GM23338 (cell line): ENCODE measurements at regions not wholly inside any gene's neighbourhood (a gene's known extent, or its start where the extent isn't known, plus 50 kb on each side); places are given as distances from the start of the nearest gene placed in this dataset.

Source experiments
- ATAC-seq: fragments of 200-7000 bp; cut with Tn5 transposase; 3 replicates; pipeline ENCODE4 v1.9.1; 2020
- DNase-seq: peaks from one replicate; pipeline ENCODE4 v3.0.0-alpha.2; 2015; ENCODE audit warnings: low spot score
- H2AFZ ChIP-seq: fragments of 200-600 bp; sonication (generic); 2 replicates; pipeline ENCODE4 v1.8.0; 2016; ENCODE audit warnings: antibody characterized with exemption, mild to moderate bottlenecking, moderate library complexity
- H3F3A ChIP-seq: fragments of 200-600 bp; sonication (generic); replicated peaks from 2 replicates; pipeline ENCODE4 v1.8.0; 2017; ENCODE audit warnings: antibody characterized with exemption, mixed run types, low read depth
- H3K27ac ChIP-seq: fragments of 200-600 bp; sonication (generic); 2 replicates; pipeline ENCODE4 v1.6.1; 2016; ENCODE audit warnings: low read depth
- H3K27me3 ChIP-seq: fragments of 200-600 bp; sonication (generic); 2 replicates; pipeline ENCODE4 v1.8.0; 2016; ENCODE audit warnings: mild to moderate bottlenecking, mixed run types, moderate library complexity; ENCODE audit not compliant: insufficient read depth
- H3K36me3 ChIP-seq: fragments of 200-600 bp; sonication (generic); 2 replicates; pipeline ENCODE4 v1.8.0; 2016; ENCODE audit warnings: mild to moderate bottlenecking; ENCODE audit not compliant: insufficient read depth
- H3K4me1 ChIP-seq: fragments of 200-600 bp; sonication (generic); 2 replicates; pipeline ENCODE4 v1.8.0; 2016; ENCODE audit warnings: mild to moderate bottlenecking, moderate library complexity; ENCODE audit not compliant: insufficient read depth
- H3K4me2 ChIP-seq: fragments of 200-600 bp; sonication (generic); 2 replicates; pipeline ENCODE4 v1.7.1; 2017; ENCODE audit warnings: mixed run types
- H3K4me3 ChIP-seq: fragments of 200-600 bp; sonication (generic); 2 replicates; pipeline ENCODE4 v1.6.1; 2016; ENCODE audit warnings: mixed run types
- H3K79me2 ChIP-seq: fragments of 200-600 bp; sonication (generic); replicated peaks from 2 replicates; pipeline ENCODE4 v1.8.0; 2017; ENCODE audit warnings: mild to moderate bottlenecking; ENCODE audit not compliant: insufficient read depth
- H3K9me2 ChIP-seq: fragments of 200-600 bp; sonication (generic); 2 replicates; pipeline ENCODE4 v1.8.0; 2017; ENCODE audit not compliant: insufficient read depth
- H4K20me1 ChIP-seq: fragments of 200-600 bp; sonication (generic); replicated peaks from 2 replicates; pipeline ENCODE4 v1.8.0; 2017; ENCODE audit warnings: mild to moderate bottlenecking; ENCODE audit not compliant: insufficient read depth
- H3K27ac Mint-ChIP-seq: 2 replicates; pipeline ENCODE4 v1.8.0; 2020; ENCODE audit warnings: inconsistent platforms, mild to moderate bottlenecking, moderate library complexity, mixed read lengths
- H3K27me3 Mint-ChIP-seq: 3 replicates; pipeline ENCODE4 v1.8.0; 2022; ENCODE audit warnings: low read depth, mild to moderate bottlenecking, moderate library complexity, mixed read lengths, inconsistent platforms; ENCODE audit not compliant: insufficient read depth, poor library complexity
- H3K36me3 Mint-ChIP-seq: 3 replicates; pipeline ENCODE4 v1.8.0; 2021; ENCODE audit warnings: low read depth, mild to moderate bottlenecking, inconsistent platforms, moderate library complexity, mixed read lengths
- H3K4me1 Mint-ChIP-seq: 3 replicates; pipeline ENCODE4 v1.8.0; 2020; ENCODE audit warnings: mild to moderate bottlenecking, inconsistent platforms, mixed read lengths
- H3K4me3 Mint-ChIP-seq: 3 replicates; pipeline ENCODE4 v1.8.0; 2021; ENCODE audit warnings: moderate library complexity, mild to moderate bottlenecking, inconsistent platforms, mixed read lengths
- H3K9me3 Mint-ChIP-seq: 3 replicates; pipeline ENCODE4 v1.8.0; 2020; ENCODE audit warnings: moderate library complexity, mild to moderate bottlenecking, inconsistent platforms, mixed read lengths
- CREB1 ChIP-seq: fragments of 250-450 bp; sonication (Bioruptor Pico); IDR thresholded peaks from 2 replicates; pipeline ENCODE4 v1.5.0; 2020; ENCODE audit warnings: low read depth, mild to moderate bottlenecking, moderate library complexity
- EZH2 ChIP-seq: fragments of 200-600 bp; sonication (generic); IDR thresholded peaks from one replicate; pipeline ENCODE4 v1.8.0; 2017; ENCODE audit warnings: antibody characterized with exemption, mild to moderate bottlenecking, low read depth; ENCODE audit not compliant: unreplicated experiment
- JUNB ChIP-seq: IDR thresholded peaks from one replicate; pipeline ENCODE4 v1.6.1; 2016; ENCODE audit warnings: antibody characterized with exemption; ENCODE audit not compliant: unreplicated experiment
- ZNF114 ChIP-seq: fragments of 250-450 bp; sonication (Bioruptor Pico); IDR thresholded peaks from 2 replicates; pipeline ENCODE4 v1.5.0; 2020; ENCODE audit warnings: mild to moderate bottlenecking, moderate library complexity
- TF ChIP-seq, protein P1 (sequence below): fragments of 250-450 bp; sonication (Bioruptor Pico); IDR thresholded peaks from 2 replicates; pipeline ENCODE4 v1.5.0; 2020; ENCODE audit warnings: mild to moderate bottlenecking, moderate library complexity
- TF ChIP-seq, protein P2 (sequence below): IDR thresholded peaks from one replicate; pipeline ENCODE4 v1.6.1; 2018; ENCODE audit warnings: antibody characterized with exemption; ENCODE audit not compliant: unreplicated experiment

DNA sequence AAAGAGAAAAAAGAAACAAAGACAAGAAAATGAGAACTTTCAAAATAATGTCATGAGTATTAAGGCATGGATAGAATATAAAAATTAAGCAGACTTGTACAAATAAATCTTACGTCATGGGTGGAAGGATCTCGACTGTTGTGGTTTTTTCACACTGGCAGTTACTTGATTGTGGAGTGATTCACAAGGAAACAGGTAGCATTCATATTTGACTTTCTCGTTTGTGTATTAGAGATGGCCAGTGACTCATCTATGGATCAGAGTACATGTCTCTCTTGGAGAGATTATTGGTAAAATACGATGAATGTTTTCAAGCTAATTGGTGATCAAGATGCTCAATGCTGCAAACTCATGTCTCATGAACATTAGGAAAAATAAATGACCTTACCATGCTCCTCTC, 564.3 kb downstream of the GATA3 start (continued):
- TF ChIP-seq, protein P1, sequence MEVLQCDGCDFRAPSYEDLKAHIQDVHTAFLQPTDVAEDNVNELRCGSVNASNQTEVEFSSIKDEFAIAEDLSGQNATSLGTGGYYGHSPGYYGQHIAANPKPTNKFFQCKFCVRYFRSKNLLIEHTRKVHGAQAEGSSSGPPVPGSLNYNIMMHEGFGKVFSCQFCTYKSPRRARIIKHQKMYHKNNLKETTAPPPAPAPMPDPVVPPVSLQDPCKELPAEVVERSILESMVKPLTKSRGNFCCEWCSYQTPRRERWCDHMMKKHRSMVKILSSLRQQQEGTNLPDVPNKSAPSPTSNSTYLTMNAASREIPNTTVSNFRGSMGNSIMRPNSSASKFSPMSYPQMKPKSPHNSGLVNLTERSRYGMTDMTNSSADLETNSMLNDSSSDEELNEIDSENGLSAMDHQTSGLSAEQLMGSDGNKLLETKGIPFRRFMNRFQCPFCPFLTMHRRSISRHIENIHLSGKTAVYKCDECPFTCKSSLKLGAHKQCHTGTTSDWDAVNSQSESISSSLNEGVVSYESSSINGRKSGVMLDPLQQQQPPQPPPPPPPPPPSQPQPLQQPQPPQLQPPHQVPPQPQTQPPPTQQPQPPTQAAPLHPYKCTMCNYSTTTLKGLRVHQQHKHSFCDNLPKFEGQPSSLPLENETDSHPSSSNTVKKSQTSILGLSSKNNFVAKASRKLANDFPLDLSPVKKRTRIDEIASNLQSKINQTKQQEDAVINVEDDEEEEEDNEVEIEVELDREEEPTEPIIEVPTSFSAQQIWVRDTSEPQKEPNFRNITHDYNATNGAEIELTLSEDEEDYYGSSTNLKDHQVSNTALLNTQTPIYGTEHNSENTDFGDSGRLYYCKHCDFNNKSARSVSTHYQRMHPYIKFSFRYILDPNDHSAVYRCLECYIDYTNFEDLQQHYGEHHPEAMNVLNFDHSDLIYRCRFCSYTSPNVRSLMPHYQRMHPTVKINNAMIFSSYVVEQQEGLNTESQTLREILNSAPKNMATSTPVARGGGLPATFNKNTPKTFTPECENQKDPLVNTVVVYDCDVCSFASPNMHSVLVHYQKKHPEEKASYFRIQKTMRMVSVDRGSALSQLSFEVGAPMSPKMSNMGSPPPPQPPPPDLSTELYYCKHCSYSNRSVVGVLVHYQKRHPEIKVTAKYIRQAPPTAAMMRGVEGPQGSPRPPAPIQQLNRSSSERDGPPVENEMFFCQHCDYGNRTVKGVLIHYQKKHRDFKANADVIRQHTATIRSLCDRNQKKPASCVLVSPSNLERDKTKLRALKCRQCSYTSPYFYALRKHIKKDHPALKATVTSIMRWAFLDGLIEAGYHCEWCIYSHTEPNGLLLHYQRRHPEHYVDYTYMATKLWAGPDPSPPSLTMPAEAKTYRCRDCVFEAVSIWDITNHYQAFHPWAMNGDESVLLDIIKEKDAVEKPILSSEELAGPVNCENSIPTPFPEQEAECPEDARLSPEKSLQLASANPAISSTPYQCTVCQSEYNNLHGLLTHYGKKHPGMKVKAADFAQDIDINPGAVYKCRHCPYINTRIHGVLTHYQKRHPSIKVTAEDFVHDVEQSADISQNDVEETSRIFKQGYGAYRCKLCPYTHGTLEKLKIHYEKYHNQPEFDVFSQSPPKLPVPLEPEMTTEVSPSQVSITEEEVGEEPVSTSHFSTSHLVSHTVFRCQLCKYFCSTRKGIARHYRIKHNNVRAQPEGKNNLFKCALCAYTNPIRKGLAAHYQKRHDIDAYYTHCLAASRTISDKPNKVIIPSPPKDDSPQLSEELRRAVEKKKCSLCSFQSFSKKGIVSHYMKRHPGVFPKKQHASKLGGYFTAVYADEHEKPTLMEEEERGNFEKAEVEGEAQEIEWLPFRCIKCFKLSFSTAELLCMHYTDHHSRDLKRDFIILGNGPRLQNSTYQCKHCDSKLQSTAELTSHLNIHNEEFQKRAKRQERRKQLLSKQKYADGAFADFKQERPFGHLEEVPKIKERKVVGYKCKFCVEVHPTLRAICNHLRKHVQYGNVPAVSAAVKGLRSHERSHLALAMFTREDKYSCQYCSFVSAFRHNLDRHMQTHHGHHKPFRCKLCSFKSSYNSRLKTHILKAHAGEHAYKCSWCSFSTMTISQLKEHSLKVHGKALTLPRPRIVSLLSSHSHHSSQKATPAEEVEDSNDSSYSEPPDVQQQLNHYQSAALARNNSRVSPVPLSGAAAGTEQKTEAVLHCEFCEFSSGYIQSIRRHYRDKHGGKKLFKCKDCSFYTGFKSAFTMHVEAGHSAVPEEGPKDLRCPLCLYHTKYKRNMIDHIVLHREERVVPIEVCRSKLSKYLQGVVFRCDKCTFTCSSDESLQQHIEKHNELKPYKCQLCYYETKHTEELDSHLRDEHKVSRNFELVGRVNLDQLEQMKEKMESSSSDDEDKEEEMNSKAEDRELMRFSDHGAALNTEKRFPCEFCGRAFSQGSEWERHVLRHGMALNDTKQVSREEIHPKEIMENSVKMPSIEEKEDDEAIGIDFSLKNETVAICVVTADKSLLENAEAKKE (CRISPR knock-in tag), result no peak

DNA sequence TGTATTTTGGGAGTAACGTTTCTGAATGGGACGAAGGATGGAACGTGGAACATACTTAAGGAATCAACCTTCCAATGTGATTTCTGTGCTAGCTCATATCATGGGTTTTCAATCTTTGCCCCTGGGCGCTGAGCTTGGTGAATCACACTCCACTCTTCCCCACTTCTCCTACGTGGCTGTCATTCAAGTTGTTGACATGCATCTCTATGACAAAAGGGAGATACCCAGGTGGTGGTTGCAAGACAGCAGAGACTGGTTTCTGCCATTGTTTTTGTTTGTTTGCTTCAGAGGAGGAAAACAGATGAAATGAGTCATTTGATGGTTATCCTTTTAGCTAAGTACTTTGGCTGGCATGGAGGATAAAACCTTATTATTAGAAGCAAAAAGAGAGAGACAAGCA, 573.9 kb downstream of the GATA3 start:
- peak; percentile 11 for DNase-seq
- peak; percentile 66 for ATAC-seq
- no peak overlapping the region for H3K4me3 ChIP-seq
- no peak overlapping the region for H3K27ac ChIP-seq
- TF ChIP-seq ZNF114 (no peak), CREB1 (CRISPR knock-in tag) (no peak)
- peaks cover 9% of the 10 kb centered on the region; the same call in 1 of the 2 replicates for H3K4me1 ChIP-seq
- Mint-ChIP-seq H3K27me3 (no peaks in the 10 kb centered on the region), H3K27ac (no peak overlapping the region), H3K36me3 (no peaks in the 10 kb centered on the region), H3K4me3 (no peak overlapping the region), H3K9me3 (no peaks in the 10 kb centered on the region), H3K4me1 (peaks cover 8% of the 10 kb centered on the region; the same call in 2 of the 3 replicates)
- no peaks in the 10 kb centered on the region for H4K20me1 ChIP-seq
- no peaks in the 10 kb centered on the region for H3K36me3 ChIP-seq
- no peaks in the 10 kb centered on the region for H3K27me3 ChIP-seq
- H3K9me2 ChIP-seq, result peaks cover 5% of the 10 kb centered on the region; the same call in 1 of the 2 replicates
- H2AFZ ChIP-seq, result no peak overlapping the region
- no peak overlapping the region for H3K4me2 ChIP-seq
- no peaks in the 10 kb centered on the region for H3F3A ChIP-seq
- no peaks in the 10 kb centered on the region for H3K79me2 ChIP-seq

DNA sequence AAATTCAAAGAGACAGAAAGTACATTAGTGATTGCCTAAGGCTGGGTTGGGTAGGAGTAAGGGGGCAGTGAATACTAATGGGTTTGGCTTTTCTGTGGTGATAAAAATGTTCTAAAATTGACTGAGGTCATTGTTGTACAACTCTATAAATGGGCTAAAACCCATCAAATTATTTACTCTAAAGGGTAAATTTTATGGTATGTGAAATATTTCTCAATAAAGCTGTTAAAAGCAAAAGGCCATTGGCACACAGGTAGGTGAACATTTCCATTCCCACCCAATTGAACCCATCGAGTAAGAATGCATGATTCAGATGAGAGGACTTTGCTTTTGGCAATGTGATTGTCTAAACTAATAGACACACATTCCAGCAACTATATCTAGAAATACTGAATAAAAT, 579.4 kb downstream of the GATA3 start:
- Histone ChIP-seq H2AFZ (no peak overlapping the region), H3K27ac (no peak overlapping the region), H3K4me2 (no peak overlapping the region), H4K20me1 (no peaks in the 10 kb centered on the region), H3K4me3 (no peak overlapping the region), H3K9me2 (peaks cover 10% of the 10 kb centered on the region; the same call in 1 of the 2 replicates), H3K27me3 (no peaks in the 10 kb centered on the region), H3F3A (no peaks in the 10 kb centered on the region), H3K36me3 (no peaks in the 10 kb centered on the region), H3K4me1 (no peaks in the 10 kb centered on the region), H3K79me2 (no peaks in the 10 kb centered on the region)
- ATAC-seq (no peak), DNase-seq (no peak)
- no peaks in the 10 kb centered on the region for H3K36me3 Mint-ChIP-seq
- H3K27me3 Mint-ChIP-seq, result no peaks in the 10 kb centered on the region
- H3K4me3 Mint-ChIP-seq, result no peak overlapping the region
- no peak overlapping the region for H3K27ac Mint-ChIP-seq
- no peaks in the 10 kb centered on the region for H3K4me1 Mint-ChIP-seq
- H3K9me3 Mint-ChIP-seq, result no peaks in the 10 kb centered on the region
- TF ChIP-seq ZNF114 (no peak), CREB1 (CRISPR knock-in tag) (no peak), JUNB (no peak), EZH2 (no peak)
- TF ChIP-seq, protein P2, sequence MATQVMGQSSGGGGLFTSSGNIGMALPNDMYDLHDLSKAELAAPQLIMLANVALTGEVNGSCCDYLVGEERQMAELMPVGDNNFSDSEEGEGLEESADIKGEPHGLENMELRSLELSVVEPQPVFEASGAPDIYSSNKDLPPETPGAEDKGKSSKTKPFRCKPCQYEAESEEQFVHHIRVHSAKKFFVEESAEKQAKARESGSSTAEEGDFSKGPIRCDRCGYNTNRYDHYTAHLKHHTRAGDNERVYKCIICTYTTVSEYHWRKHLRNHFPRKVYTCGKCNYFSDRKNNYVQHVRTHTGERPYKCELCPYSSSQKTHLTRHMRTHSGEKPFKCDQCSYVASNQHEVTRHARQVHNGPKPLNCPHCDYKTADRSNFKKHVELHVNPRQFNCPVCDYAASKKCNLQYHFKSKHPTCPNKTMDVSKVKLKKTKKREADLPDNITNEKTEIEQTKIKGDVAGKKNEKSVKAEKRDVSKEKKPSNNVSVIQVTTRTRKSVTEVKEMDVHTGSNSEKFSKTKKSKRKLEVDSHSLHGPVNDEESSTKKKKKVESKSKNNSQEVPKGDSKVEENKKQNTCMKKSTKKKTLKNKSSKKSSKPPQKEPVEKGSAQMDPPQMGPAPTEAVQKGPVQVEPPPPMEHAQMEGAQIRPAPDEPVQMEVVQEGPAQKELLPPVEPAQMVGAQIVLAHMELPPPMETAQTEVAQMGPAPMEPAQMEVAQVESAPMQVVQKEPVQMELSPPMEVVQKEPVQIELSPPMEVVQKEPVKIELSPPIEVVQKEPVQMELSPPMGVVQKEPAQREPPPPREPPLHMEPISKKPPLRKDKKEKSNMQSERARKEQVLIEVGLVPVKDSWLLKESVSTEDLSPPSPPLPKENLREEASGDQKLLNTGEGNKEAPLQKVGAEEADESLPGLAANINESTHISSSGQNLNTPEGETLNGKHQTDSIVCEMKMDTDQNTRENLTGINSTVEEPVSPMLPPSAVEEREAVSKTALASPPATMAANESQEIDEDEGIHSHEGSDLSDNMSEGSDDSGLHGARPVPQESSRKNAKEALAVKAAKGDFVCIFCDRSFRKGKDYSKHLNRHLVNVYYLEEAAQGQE, result no peak
